ENCODE measurements at regions not wholly inside any gene's neighbourhood (a gene's known extent, or its start where the extent isn't known, plus 50 kb on each side); places are given as distances from the start of the nearest gene placed in this dataset.

- TF ChIP-seq POLR2AphosphoS5 (IDR thresholded peaks at IDR 0.05; ENCODE audit: low read depth) = no peak
- no peak for TF ChIP-seq SPI1 (IDR thresholded peaks at IDR 0.05; ENCODE audit: borderline replicate concordance, low read depth)
- no peak for TF ChIP-seq REST (IDR thresholded peaks at IDR 0.05; ENCODE audit: insufficient replicate concordance, low read depth)
- TF ChIP-seq, protein P1, sequence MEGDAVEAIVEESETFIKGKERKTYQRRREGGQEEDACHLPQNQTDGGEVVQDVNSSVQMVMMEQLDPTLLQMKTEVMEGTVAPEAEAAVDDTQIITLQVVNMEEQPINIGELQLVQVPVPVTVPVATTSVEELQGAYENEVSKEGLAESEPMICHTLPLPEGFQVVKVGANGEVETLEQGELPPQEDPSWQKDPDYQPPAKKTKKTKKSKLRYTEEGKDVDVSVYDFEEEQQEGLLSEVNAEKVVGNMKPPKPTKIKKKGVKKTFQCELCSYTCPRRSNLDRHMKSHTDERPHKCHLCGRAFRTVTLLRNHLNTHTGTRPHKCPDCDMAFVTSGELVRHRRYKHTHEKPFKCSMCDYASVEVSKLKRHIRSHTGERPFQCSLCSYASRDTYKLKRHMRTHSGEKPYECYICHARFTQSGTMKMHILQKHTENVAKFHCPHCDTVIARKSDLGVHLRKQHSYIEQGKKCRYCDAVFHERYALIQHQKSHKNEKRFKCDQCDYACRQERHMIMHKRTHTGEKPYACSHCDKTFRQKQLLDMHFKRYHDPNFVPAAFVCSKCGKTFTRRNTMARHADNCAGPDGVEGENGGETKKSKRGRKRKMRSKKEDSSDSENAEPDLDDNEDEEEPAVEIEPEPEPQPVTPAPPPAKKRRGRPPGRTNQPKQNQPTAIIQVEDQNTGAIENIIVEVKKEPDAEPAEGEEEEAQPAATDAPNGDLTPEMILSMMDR (IDR thresholded peaks at IDR 0.05; ENCODE audit: insufficient read depth, low read length) = no peak
- no peak for TF ChIP-seq GABPA (IDR thresholded peaks at IDR 0.05; ENCODE audit: low read depth)
- H3K4me3 ChIP-seq (replicated peaks; ENCODE audit: insufficient read depth, low read length) = no peak overlapping the region
- no peak overlapping the region for H3K27ac ChIP-seq (replicated peaks)
- peaks cover 4% of the 10 kb centered on the region for H3K27me3 ChIP-seq (ENCODE audit: insufficient read depth, poor library complexity, severe bottlenecking)
- DNase-seq (ENCODE audit: low read depth in 1 of 2, low spot score in 1 of 2) = no peak
These were observed 61.0 kb downstream of the PLXNA1 start for GRCh38 chr3:127043731-127044510.

DNA sequence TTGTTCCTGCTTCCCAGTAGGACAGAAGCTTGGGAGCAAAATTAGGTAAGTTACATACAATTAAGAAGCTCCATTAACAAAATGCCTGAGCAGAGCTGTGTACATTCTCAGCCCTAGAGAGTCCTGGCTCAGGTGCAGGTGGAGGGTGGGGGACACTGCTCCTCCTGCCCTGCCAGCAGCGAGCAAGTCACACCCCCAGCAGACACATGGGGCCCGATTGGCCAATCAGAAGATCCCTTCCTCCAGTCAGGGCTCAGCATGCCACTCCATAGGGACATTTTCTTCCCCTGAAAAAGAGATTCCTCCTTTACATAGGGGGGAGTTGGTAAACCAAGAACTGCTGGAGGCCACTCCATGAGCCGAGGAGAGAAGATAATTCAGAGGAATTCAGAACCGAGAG is 62.1 kb downstream of the PLXNA1 start:
- DNase-seq (ENCODE audit: low read depth in 1 of 2, low spot score in 1 of 2) = no peak
- no peak overlapping the region for H3K4me3 ChIP-seq (replicated peaks; ENCODE audit: insufficient read depth, low read length)

More for the DNA sequence above, 62.1 kb downstream of the PLXNA1 start:
- TF ChIP-seq REST (IDR thresholded peaks at IDR 0.05; ENCODE audit: insufficient replicate concordance, low read depth) (no peak), POLR2AphosphoS5 (IDR thresholded peaks at IDR 0.05; ENCODE audit: low read depth) (no peak), SPI1 (IDR thresholded peaks at IDR 0.05; ENCODE audit: borderline replicate concordance, low read depth) (no peak), GABPA (IDR thresholded peaks at IDR 0.05; ENCODE audit: low read depth) (no peak)
- TF ChIP-seq, protein P1 (IDR thresholded peaks at IDR 0.05; ENCODE audit: insufficient read depth, low read length) = no peak
- H3K27ac ChIP-seq (replicated peaks) = no peak overlapping the region
- H3K27me3 ChIP-seq (ENCODE audit: insufficient read depth, poor library complexity, severe bottlenecking) = peaks cover 4% of the 10 kb centered on the region
